Ovary (tissue), 3 donors: ENCODE measurements at regions not wholly inside any gene's neighbourhood (a gene's known extent, or its start where the extent isn't known, plus 50 kb on each side); places are given as distances from the start of the nearest gene placed in this dataset.

Experiments used
- POLR2A ChIP-seq: fragments of 450-650 bp; IDR thresholded peaks from one replicate; pipeline ENCODE4 v1.6.1; 2017; ENCODE audit warnings: antibody characterized with exemption, mild to moderate bottlenecking, moderate library complexity
- TF ChIP-seq, protein P1 (sequence below), 3 donors: fragments of 450-650 bp in 2 of 3; fragments of 200-600 bp in 1 of 3; IDR thresholded peaks; one replicate each; pipeline versions ENCODE4 v1.5.1 to v1.8.0; 2016 to 2022; ENCODE audit warnings: antibody characterized with exemption in 3 of 3, mild to moderate bottlenecking in 1 of 3
- donor health status: DM: no; HTN: no; CAD: no.

DNA sequence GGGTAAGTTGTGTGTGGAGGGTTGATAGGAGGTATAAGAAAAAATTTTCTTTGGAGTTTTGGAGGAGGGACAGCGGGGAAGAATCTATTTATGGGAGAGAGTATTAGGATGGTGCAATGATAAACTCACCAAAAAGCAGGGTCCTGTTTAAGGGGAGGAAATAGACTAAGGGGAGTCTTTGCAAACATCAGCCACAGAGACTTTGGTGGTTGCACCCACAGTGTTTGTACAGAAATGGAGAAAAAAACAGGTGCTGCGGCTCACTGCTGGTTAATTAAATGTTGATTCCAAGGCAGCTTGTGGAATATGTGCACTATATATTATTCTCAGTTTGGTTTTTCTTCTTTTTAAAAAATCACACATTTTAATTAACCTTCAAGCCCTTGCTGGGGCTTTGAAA lies 182.1 kb downstream of the NECTIN3 start:
- TF ChIP-seq POLR2A: no peak
- TF ChIP-seq, protein P1, sequence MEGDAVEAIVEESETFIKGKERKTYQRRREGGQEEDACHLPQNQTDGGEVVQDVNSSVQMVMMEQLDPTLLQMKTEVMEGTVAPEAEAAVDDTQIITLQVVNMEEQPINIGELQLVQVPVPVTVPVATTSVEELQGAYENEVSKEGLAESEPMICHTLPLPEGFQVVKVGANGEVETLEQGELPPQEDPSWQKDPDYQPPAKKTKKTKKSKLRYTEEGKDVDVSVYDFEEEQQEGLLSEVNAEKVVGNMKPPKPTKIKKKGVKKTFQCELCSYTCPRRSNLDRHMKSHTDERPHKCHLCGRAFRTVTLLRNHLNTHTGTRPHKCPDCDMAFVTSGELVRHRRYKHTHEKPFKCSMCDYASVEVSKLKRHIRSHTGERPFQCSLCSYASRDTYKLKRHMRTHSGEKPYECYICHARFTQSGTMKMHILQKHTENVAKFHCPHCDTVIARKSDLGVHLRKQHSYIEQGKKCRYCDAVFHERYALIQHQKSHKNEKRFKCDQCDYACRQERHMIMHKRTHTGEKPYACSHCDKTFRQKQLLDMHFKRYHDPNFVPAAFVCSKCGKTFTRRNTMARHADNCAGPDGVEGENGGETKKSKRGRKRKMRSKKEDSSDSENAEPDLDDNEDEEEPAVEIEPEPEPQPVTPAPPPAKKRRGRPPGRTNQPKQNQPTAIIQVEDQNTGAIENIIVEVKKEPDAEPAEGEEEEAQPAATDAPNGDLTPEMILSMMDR (IDR thresholded peaks at IDR 0.05): no peak
